Heart left ventricle (tissue), 16 donors: ENCODE measurements at regions not wholly inside any gene's neighbourhood (a gene's known extent, or its start where the extent isn't known, plus 50 kb on each side); places are given as distances from the start of the nearest gene placed in this dataset.

Source experiments
- ATAC-seq, 4 donors: fragments of 200-7000 bp; cut with Tn5 transposase; one replicate each; pipeline ENCODE4 v1.9.1; 2020 to 2022; ENCODE audit warnings: moderate library complexity in 4 of 4, mild to moderate bottlenecking in 3 of 4, moderate number of reproducible peaks in 1 of 4
- DNase-seq, 5 donors: peaks; one replicate each; pipeline ENCODE4 v3.0.0-alpha.2; 2020
- H3K27ac ChIP-seq, 12 donors: fragments of 200-600 bp; sonication (generic) in 4 of 12; one replicate each; pipeline versions ENCODE4 v1.5.0 to v1.8.0; 2016 to 2022; ENCODE audit warnings: mild to moderate bottlenecking in 2 of 12
- H3K27me3 ChIP-seq, 9 donors: fragments of 200-600 bp; sonication (generic) in 2 of 9; one replicate each; pipeline versions ENCODE4 v1.5.1 to v1.8.0; 2016 to 2022; ENCODE audit warnings: mild to moderate bottlenecking in 3 of 9
- H3K36me3 ChIP-seq, 9 donors: fragments of 200-600 bp; sonication (generic) in 2 of 9; one replicate each; pipeline versions ENCODE4 v1.5.0 to v1.8.0; 2018 to 2022; ENCODE audit warnings: mild to moderate bottlenecking in 2 of 9
- H3K4me1 ChIP-seq, 12 donors: fragments of 200-600 bp; sonication (generic) in 4 of 12; one replicate each; pipeline versions ENCODE4 v1.5.0 to v1.8.0; 2016 to 2022; ENCODE audit warnings: mild to moderate bottlenecking in 3 of 12
- H3K4me3 ChIP-seq, 12 donors: fragments of 200-600 bp; sonication (generic) in 4 of 12; one replicate each; pipeline versions ENCODE4 v1.5.0 to v1.8.0; 2017 to 2022; ENCODE audit warnings: mild to moderate bottlenecking in 9 of 12, moderate library complexity in 4 of 12
- H3K9me3 ChIP-seq, 12 donors: fragments of 200-600 bp; sonication (generic) in 4 of 12; one replicate each; pipeline versions ENCODE4 v1.5.0 to v1.8.0; 2016 to 2022; ENCODE audit warnings: mild to moderate bottlenecking in 1 of 12
- CTCF ChIP-seq, 12 donors: fragments of 200-600 bp; sonication (generic) in 4 of 12; IDR thresholded peaks; one replicate each; pipeline versions ENCODE4 v1.5.0 to v1.8.0; 2018 to 2022; ENCODE audit warnings: antibody characterized with exemption in 12 of 12, mild to moderate bottlenecking in 5 of 12
- POLR2A ChIP-seq, 2 donors: fragments of 450-650 bp; IDR thresholded peaks; one replicate each; pipeline ENCODE4 v1.6.1; 2017; ENCODE audit warnings: antibody characterized with exemption in 2 of 2, mild to moderate bottlenecking in 2 of 2, moderate library complexity in 2 of 2
- WGBS, 4 donors: extraction: QIAGEN DNeasy Blood & Tissue Kit in 2 of 4; methylation state at CpG; one replicate each; pipeline versions ENCODE4 v1.1.5 to v1.1.7; 2013 to 2018; 5-methylcytosine and 5-hydroxymethylcytosine counted together
- intact Hi-C, 10 donors: fragments of 100-400 bp; cut with DNase I; formaldehyde crosslinking; loops; one replicate each; pipeline versions ENCODE4 v1.11.1 to v1.14.2; 2022
- donor health status: ischemic (EF 13 %, LVEDD 7.1; RV severe dilation, severe dysfunction).
- donor health status: healthy with polysubstance abuse.
- donor health status: DM: no; HTN: yes; CAD: no.
- donor health status: DM: no; HTN: no; CAD: no.
- donor health status: ischemic (EF 25% LVEDD 6.9; RV normal size, moderate dysfunction).
- donor health status: ischemic (EF 25% LVEDD 5.7; RV mildly dilated, moderate dysfunction).
- donor health status: healthy.
- donor health status: DM: yes; HTN: yes; CAD: no.
- donor health status: ischemic (EF 35%, LVEDD 5.7; RV mildly dilated, moderate dysfunction).
- donor health status: nonischemic (EF 11% LVEDD 7.7; RV severe dilation, severe dysfunction).
- donor health status: DM: yes; HTN: yes; CAD: no.
- donor health status: PGD.
- donor health status: ischemic (EF 29% LVEDD 5.4; RV normal size, mild dysfunction).
- donor health status: nonischemic (EF 23%, LVEDD 6.1; RV moderate dilation, normal function).

GRCh38 chr11:43557553-43558110 is 122.9 kb upstream of the HSD17B12 start:
- Histone ChIP-seq H3K4me1 (peaks cover 0 to 26% (median 10%) of the 10 kb centered on the region in 12 donors), H3K36me3 (no peaks in the 10 kb centered on the region), H3K9me3 (no peaks in the 10 kb centered on the region), H3K27ac (no peak overlapping the region), H3K4me3 (no peak overlapping the region), H3K27me3 (peaks cover 6 to 74% (median 26%) of the 10 kb centered on the region in 9 donors)
- ATAC-seq (peak in 1 of 4 donors; percentile 43), DNase-seq (peak in 1 of 5 donors; percentile 24)
- 2 to 5% (median 3%) methylated on average over 13 of the region's 13 CpGs for WGBS, 4 donors
- intact Hi-C loops, result loop anchor here in 1 of 10 donors (5.0 kb wide), 1 partner anchor 255 kb away; no protein-coding TSS in a partner anchor
- TF ChIP-seq CTCF (IDR thresholded peaks at IDR 0.05) (peak in 9 of 12 donors; percentile 10 to 50 (median 27)), POLR2A (IDR thresholded peaks at IDR 0.05) (no peak)

GRCh38 chr11:43558146-43558545 is 122.4 kb upstream of the HSD17B12 start:
- ATAC-seq (no peak), DNase-seq (no peak)
- Histone ChIP-seq H3K27ac (no peak overlapping the region), H3K4me3 (no peak overlapping the region), H3K4me1 (peaks cover 0 to 26% (median 10%) of the 10 kb centered on the region in 12 donors), H3K9me3 (no peaks in the 10 kb centered on the region), H3K27me3 (peaks cover 6 to 72% (median 23%) of the 10 kb centered on the region in 9 donors), H3K36me3 (no peaks in the 10 kb centered on the region)
- intact Hi-C loops, result loop anchor here in 1 of 10 donors (5.0 kb wide), 1 partner anchor 254 kb away; no protein-coding TSS in a partner anchor
- WGBS, 4 donors, result 5 to 12% (median 11%) methylated on average over 5 of the region's 5 CpGs
- no peak for TF ChIP-seq CTCF (IDR thresholded peaks at IDR 0.05)
- TF ChIP-seq POLR2A (IDR thresholded peaks at IDR 0.05), result no peak

- TF ChIP-seq POLR2A (IDR thresholded peaks at IDR 0.05) (no peak), CTCF (IDR thresholded peaks at IDR 0.05) (no peak)
- ATAC-seq, result no peak
- Histone ChIP-seq H3K27ac (no peak overlapping the region), H3K4me1 (peaks cover 0 to 26% (median 10%) of the 10 kb centered on the region in 12 donors), H3K27me3 (peaks cover 6 to 68% (median 20%) of the 10 kb centered on the region in 9 donors), H3K9me3 (no peaks in the 10 kb centered on the region), H3K4me3 (no peak overlapping the region), H3K36me3 (no peaks in the 10 kb centered on the region)
- 21 to 23% (median 22%) methylated on average over 8 of the region's 8 CpGs for WGBS, 4 donors
- intact Hi-C loops, result loop anchor here in 1 of 10 donors (5.0 kb wide), 1 partner anchor 254 kb away; no protein-coding TSS in a partner anchor
- no peak for DNase-seq
These were observed 121.9 kb upstream of the HSD17B12 start for GRCh38 chr11:43558556-43559127.

GRCh38 chr11:43561832-43562231 is 118.7 kb upstream of the HSD17B12 start:
- H3K9me3 ChIP-seq, result no peaks in the 10 kb centered on the region
- 75 to 84% (median 80%) methylated on average over 3 of the region's 3 CpGs for WGBS, 4 donors
- DNase-seq (no peak), ATAC-seq (no peak)
- no peak overlapping the region for H3K4me3 ChIP-seq
- no peak overlapping the region for H3K27ac ChIP-seq
- peaks cover 6 to 61% (median 17%) of the 10 kb centered on the region in 9 donors for H3K27me3 ChIP-seq
- H3K36me3 ChIP-seq, result no peaks in the 10 kb centered on the region
- H3K4me1 ChIP-seq, result peaks cover 0 to 13% (median 7%) of the 10 kb centered on the region in 12 donors
- intact Hi-C loops, result loop anchor here in 1 of 10 donors (10.0 kb wide), 1 partner anchor 243 kb away; no protein-coding TSS in a partner anchor
- no peak for TF ChIP-seq POLR2A (IDR thresholded peaks at IDR 0.05)
- no peak for TF ChIP-seq CTCF (IDR thresholded peaks at IDR 0.05)
